ENCODE measurements at regions not wholly inside any gene's neighbourhood (a gene's known extent, or its start where the extent isn't known, plus 50 kb on each side); places are given as distances from the start of the nearest gene placed in this dataset.
A peak's percentile ranks its signal among the peaks of the same experiment; 100 is the strongest.
"Not testable (repeated sequence)": the region's sequence is repeated elsewhere in the genome, so short reads cannot be mapped to it uniquely, and the experiment has no call there.

GRCh38 chr1:192905049-192905448, 96.2 kb downstream of the RGS2 start:
- DNase-seq (ENCODE audit: low read depth, low spot score) = no peak

- no peak for DNase-seq (ENCODE audit: low read depth, low spot score)
These were observed 97.5 kb downstream of the RGS2 start for GRCh38 chr1:192906334-192906733.

GRCh38 chr1:192907545-192908243, 98.9 kb downstream of the RGS2 start:
- no peak for DNase-seq (ENCODE audit: low read depth, low spot score)

DNA sequence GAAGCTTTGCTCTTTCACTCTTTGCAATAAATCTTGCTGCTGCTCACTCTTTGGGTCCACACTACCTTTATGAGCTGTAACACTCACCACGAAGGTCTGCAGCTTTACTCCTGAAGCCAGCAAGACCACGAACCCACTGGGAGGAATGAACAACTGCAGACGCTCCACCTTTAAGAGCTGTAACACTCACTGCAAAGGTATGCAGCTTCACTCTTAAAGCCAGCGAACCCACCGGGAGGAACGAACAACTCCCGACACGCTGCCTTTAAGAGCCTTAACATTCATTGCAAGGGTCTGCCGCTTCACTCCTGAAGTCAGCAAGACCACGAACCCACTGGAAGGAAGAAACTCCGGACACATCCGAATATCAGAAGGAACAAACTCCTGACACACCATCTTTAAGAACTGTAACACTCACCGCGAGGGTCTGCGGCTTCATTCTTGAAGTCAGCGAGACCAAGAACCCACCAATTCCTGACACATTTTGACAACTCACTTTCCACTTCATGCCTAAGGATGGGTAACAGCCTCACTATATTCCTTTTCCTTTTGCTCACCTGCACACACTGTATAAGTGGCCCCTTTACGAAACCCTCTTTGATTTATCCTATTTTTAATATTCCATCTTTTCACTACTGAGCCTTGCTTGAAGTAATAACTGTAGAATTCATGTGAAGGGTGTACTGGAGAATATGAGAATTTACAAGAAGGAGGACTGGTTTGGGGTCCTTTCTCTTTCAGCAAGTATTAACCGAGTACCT, 103.2 kb downstream of the RGS2 start:
- not testable (repeated sequence) for DNase-seq (ENCODE audit: low read depth, low spot score)

DNA sequence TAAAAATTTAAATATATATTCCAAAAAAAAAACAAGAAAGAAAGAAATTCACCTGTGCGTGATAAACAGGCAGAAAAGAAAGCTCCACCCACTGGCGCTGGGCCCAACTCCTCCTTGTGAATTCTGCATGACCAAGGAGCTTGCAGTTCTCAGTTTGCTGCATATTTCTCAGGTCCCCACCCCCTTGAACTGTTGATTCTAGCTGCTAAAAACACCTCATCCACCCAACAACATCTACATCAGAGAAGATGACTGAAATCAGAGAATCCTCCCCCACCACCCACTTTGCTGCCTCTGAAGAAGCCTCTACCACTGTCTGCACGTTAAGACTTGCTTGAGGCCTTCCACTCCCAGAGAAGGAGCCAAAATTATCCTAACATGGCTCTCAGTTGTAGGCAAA, 104.8 kb downstream of the RGS2 start:
- DNase-seq (ENCODE audit: low read depth, low spot score) = no peak

DNA sequence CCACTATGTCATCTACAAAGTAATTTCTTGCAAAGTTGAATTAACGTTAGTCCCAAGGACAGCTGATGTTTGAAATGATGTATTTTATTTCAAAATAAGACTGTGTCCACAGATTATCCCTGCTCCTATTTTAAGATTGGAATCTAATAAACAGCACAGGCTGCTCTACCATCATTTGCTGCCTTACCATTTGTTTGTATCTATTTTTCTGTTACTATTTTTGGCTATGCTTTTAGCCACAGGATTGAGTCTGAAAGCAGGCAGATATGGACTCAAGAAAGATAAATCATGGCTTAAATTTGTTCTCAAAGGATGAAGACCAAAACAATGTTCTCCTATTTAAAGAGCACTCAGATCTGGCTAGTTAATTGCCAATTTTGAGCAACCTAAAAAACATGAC, 105.3 kb downstream of the RGS2 start:
- DNase-seq (ENCODE audit: low read depth, low spot score) = no peak

- DNase-seq (ENCODE audit: low read depth, low spot score) = no peak
These were observed 105.9 kb downstream of the RGS2 start for GRCh38 chr1:192914696-192915095.

GRCh38 chr1:192916021-192916420, 107.2 kb downstream of the RGS2 start:
- no peak for DNase-seq (ENCODE audit: low read depth, low spot score)

- DNase-seq (ENCODE audit: low read depth, low spot score) = no peak
These were observed 109.4 kb downstream of the RGS2 start for GRCh38 chr1:192918259-192918658.

DNA sequence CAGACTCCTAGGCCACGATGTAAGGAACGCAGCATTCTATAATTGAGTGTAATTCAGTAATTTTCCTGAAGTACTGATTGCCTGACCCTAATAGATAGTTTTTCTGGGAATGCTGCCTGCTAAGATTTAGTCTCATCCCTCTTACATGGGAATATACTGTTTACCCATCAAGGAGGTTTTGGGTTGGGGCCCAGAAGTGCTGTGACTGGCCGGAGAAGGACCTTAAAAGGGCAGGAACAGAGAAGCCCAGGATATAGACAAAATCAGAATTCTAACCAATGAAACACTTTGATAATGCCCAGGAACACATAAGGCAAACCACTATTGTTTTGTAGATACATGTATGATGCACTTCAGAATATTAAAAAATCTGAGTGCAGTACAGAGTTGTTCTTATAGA, 111.6 kb downstream of the RGS2 start:
- no peak for DNase-seq (ENCODE audit: low read depth, low spot score)

GRCh38 chr1:192925609-192926008, 116.8 kb downstream of the RGS2 start:
- no peak for DNase-seq (ENCODE audit: low read depth, low spot score)

DNA sequence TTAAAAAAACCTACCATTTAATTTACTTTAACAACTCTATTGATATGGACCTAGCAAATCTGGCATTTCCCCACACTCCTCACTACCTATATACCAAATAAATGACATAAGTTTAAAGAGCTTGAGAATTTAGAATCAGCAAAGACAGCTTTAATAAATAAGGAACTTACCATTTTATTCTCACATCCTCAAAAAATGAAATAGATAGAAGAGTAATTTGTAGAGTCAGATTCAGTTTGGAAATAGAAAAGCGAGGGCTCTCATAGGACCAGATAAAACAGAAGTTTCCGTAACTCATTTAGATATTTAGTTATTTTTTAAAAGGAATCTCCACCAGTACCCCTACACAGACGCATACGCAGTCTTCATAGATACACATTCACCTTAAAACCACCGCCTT, 117.9 kb downstream of the RGS2 start:
- no peak for DNase-seq (ENCODE audit: low read depth, low spot score)

- no peak for DNase-seq (ENCODE audit: low read depth, low spot score)
These were observed 118.7 kb downstream of the RGS2 start for GRCh38 chr1:192927496-192927895.

- no peak for DNase-seq (ENCODE audit: low read depth, low spot score)
These were observed 120.8 kb downstream of the RGS2 start for GRCh38 chr1:192929597-192929996.

GRCh38 chr1:192933744-192934143, 124.9 kb downstream of the RGS2 start:
- DNase-seq (ENCODE audit: low read depth, low spot score) = no peak

- peak; percentile 44 for DNase-seq (ENCODE audit: low read depth, low spot score)
These were observed 122.7 kb downstream of the UCHL5 start for GRCh38 chr1:192936313-192937018.

- DNase-seq (ENCODE audit: low read depth, low spot score) = no peak
These were observed 122.0 kb downstream of the UCHL5 start for GRCh38 chr1:192937128-192937527.

DNA sequence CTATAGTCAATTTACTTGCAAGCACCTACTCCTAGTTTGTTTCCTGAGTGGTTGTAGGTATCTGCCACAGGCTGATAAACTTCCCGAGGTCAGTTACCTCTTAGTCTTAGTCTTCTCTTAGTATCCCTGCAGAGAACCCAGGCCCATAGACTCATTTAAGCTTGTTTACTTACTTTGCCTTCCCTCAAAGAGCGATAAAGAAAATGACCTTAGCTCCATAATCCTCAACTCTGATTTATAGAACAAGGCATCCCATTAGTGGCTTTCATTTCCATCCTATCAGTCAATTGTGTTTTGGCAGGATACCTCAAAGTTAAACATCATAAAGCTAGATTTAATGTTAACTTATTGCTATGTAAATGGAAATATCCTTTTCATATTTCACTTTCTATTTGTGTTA, 119.7 kb downstream of the UCHL5 start:
- DNase-seq (ENCODE audit: low read depth, low spot score) = no peak

DNA sequence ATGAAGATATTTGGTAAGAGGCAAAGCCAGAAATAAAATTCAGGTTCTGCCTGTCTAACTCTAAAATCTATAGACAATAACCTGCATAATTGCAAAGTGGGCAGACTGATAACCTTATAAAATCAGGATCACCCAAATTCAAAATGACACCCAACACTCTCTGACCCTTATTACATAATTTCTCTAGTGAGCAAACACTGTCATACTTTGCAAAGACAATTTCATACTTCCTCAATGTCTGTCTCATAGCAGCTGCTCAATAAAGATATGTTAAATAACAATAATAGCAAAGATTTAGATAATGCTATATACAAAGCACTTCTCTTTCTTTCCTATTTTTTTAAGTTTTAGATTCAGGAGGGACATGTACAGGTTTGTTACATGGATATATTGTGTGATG, 118.5 kb downstream of the UCHL5 start:
- no peak for DNase-seq (ENCODE audit: low read depth, low spot score)

GRCh38 chr1:192941722-192942411, 117.3 kb downstream of the UCHL5 start:
- DNase-seq (ENCODE audit: low read depth, low spot score) = no peak

- DNase-seq (ENCODE audit: low read depth, low spot score) = no peak
These were observed 116.1 kb downstream of the UCHL5 start for GRCh38 chr1:192943108-192943507.

GRCh38 chr1:192943522-192943921, 115.6 kb downstream of the UCHL5 start:
- no peak for DNase-seq (ENCODE audit: low read depth, low spot score)

Measured in pulmonary artery endothelial cell (primary cell).